A549 (cell line): ENCODE measurements at regions not wholly inside any gene's neighbourhood (a gene's known extent, or its start where the extent isn't known, plus 50 kb on each side); places are given as distances from the start of the nearest gene placed in this dataset.

Experiments
- BCL3 ChIP-seq: fragments of >200 bp; sonication (Bioruptor Twin); formaldehyde crosslinking; IDR thresholded peaks from 3 replicates; pipeline ENCODE4 v1.6.1; 2016
- CHD2 ChIP-seq: fragments of 150-350 bp; IDR thresholded peaks from 2 replicates; pipeline ENCODE4 v1.6.1; 2014; ENCODE audit warnings: low read length; ENCODE audit not compliant: partially characterized antibody
- CTCF ChIP-seq: fragments of >200 bp; sonication (Bioruptor Twin); formaldehyde crosslinking; IDR thresholded peaks from 3 replicates; pipeline ENCODE4 v1.5.1; 2016
- EP300 ChIP-seq, 2 experiments: fragments of >200 bp; sonication (Bioruptor Twin); formaldehyde crosslinking; IDR thresholded peaks; 2 replicates in 1 of 2; 3 replicates in 1 of 2; pipeline ENCODE4 v1.6.1; 2016 to 2017
- FOSB ChIP-seq: fragments of 250-450 bp; sonication (Bioruptor Pico); IDR thresholded peaks from 2 replicates; pipeline ENCODE4 v1.5.0; 2020; ENCODE audit warnings: mild to moderate bottlenecking, moderate library complexity
- POLR2A ChIP-seq: IDR thresholded peaks from 2 replicates; pipeline ENCODE4 v1.6.1; 2012; ENCODE audit warnings: mild to moderate bottlenecking, low read length
- RCOR1 ChIP-seq: fragments of 150-350 bp; IDR thresholded peaks from 2 replicates; pipeline ENCODE4 v1.6.1; 2014; ENCODE audit warnings: antibody characterized with exemption, low read length, low read depth
- RFX5 ChIP-seq: fragments of 450-650 bp; IDR thresholded peaks from 2 replicates; pipeline ENCODE4 v1.7.1; 2014; ENCODE audit warnings: antibody characterized with exemption, mild to moderate bottlenecking, moderate library complexity
- TF ChIP-seq, protein P1 (sequence below): IDR thresholded peaks from 2 replicates; pipeline ENCODE4 v1.6.1; 2012
- TF ChIP-seq, protein P2 (sequence below): fragments of 150-350 bp; IDR thresholded peaks from 2 replicates; pipeline ENCODE4 v1.6.1; 2014; ENCODE audit warnings: low read depth, mild to moderate bottlenecking, low read length
- TF ChIP-seq, protein P3 (sequence below): IDR thresholded peaks from 2 replicates; pipeline ENCODE4 v1.6.1; 2012

DNA sequence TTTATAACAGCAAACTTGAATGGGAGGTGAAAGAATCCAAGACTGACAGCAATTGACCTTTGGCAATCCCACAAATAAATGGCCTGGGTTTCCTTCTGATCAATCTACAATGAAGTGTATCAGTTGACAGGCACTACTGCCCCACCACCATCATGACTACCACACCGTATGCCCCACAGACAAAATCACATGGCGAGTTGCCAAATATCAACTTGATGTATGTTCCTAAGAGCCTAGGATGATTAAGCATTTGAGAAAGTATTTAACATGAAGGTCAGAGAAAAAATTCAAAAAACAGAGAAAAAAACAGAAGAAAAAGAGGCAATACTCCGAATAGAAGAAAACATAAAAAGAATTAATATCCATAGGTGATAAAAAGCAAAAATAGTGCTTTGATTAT, 215.9 kb upstream of the STAC start:
- TF ChIP-seq EP300 (IDR thresholded peaks at IDR 0.05) (no peak), FOSB (CRISPR knock-in tag) (no peak), CTCF (no peak), BCL3 (no peak), POLR2A (no peak), CHD2 (no peak), RFX5 (no peak), RCOR1 (no peak)
- TF ChIP-seq, protein P1, sequence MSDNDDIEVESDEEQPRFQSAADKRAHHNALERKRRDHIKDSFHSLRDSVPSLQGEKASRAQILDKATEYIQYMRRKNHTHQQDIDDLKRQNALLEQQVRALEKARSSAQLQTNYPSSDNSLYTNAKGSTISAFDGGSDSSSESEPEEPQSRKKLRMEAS: no peak
- TF ChIP-seq, protein P2, sequence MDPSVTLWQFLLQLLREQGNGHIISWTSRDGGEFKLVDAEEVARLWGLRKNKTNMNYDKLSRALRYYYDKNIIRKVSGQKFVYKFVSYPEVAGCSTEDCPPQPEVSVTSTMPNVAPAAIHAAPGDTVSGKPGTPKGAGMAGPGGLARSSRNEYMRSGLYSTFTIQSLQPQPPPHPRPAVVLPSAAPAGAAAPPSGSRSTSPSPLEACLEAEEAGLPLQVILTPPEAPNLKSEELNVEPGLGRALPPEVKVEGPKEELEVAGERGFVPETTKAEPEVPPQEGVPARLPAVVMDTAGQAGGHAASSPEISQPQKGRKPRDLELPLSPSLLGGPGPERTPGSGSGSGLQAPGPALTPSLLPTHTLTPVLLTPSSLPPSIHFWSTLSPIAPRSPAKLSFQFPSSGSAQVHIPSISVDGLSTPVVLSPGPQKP: no peak
- TF ChIP-seq, protein P3, sequence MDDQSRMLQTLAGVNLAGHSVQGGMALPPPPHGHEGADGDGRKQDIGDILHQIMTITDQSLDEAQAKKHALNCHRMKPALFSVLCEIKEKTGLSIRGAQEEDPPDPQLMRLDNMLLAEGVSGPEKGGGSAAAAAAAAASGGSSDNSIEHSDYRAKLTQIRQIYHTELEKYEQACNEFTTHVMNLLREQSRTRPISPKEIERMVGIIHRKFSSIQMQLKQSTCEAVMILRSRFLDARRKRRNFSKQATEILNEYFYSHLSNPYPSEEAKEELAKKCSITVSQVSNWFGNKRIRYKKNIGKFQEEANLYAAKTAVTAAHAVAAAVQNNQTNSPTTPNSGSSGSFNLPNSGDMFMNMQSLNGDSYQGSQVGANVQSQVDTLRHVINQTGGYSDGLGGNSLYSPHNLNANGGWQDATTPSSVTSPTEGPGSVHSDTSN: no peak
